NCI-H2227 treated with DMSO at 0.1 percent for 48 hours (cell line): ENCODE measurements at regions not wholly inside any gene's neighbourhood (a gene's known extent, or its start where the extent isn't known, plus 50 kb on each side); places are given as distances from the start of the nearest gene placed in this dataset.

Source experiments
- DNase-seq: peaks from one replicate; lab custom pipeline; 2025; lab: John Stamatoyannopoulos, UW

- DNase-seq: no peak
Observed at GRCh38 chr20:10954137-10954840, 280.5 kb upstream of the JAG1 start.

- DNase-seq: no peak
Observed at GRCh38 chr20:10954908-10955580, 281.2 kb upstream of the JAG1 start.

- no peak for DNase-seq
Observed at GRCh38 chr20:10958279-10958678, 284.5 kb upstream of the JAG1 start.

- no peak for DNase-seq
Observed at GRCh38 chr20:10960416-10960815, 286.6 kb upstream of the JAG1 start.

- DNase-seq: peak; percentile 6
Observed at GRCh38 chr20:10961651-10962288, 288.0 kb upstream of the JAG1 start.

GRCh38 chr20:10962937-10963336 lies 289.1 kb upstream of the JAG1 start:
- DNase-seq: no peak

- DNase-seq: no peak
Observed at GRCh38 chr20:10963717-10964266, 290.0 kb upstream of the JAG1 start.

- DNase-seq: no peak
Observed at GRCh38 chr20:10965936-10966470, 292.2 kb upstream of the JAG1 start.

GRCh38 chr20:10970109-10970508 lies 296.3 kb upstream of the JAG1 start:
- no peak for DNase-seq

- no peak for DNase-seq
Observed at GRCh38 chr20:10971096-10971495, 297.3 kb upstream of the JAG1 start.

- DNase-seq: no peak
Observed at GRCh38 chr20:10972219-10972860, 298.5 kb upstream of the JAG1 start.

- DNase-seq: no peak
Observed at GRCh38 chr20:10976051-10976450, 302.3 kb upstream of the JAG1 start.

GRCh38 chr20:10978019-10978702 lies 304.4 kb upstream of the JAG1 start:
- DNase-seq: no peak

GRCh38 chr20:10978713-10979112 lies 304.9 kb upstream of the JAG1 start:
- DNase-seq: no peak

- no peak for DNase-seq
Observed at GRCh38 chr20:10982692-10983091, 308.9 kb upstream of the JAG1 start.

GRCh38 chr20:10984294-10984693 lies 310.5 kb upstream of the JAG1 start:
- no peak for DNase-seq

GRCh38 chr20:10984913-10985312 lies 311.1 kb upstream of the JAG1 start:
- DNase-seq: no peak

- no peak for DNase-seq
Observed at GRCh38 chr20:10985536-10985935, 311.7 kb upstream of the JAG1 start.

- DNase-seq: no peak
Observed at GRCh38 chr20:10986586-10986985, 312.8 kb upstream of the JAG1 start.

- DNase-seq: no peak
Observed at GRCh38 chr20:10987651-10988383, 314.0 kb upstream of the JAG1 start.
